Activated T-helper 2 cell treated with anti-CD3 and anti-CD28 coated beads, Interferon-gamma antibody, Interleukin-2, Interleukin-4, amounts not matched to agents 10 μg/mL and 5 μg/mL and 100 μg/mL, durations not matched to agents 14 hours and 24 hours and 36 hours (primary cell): ENCODE measurements at regions not wholly inside any gene's neighbourhood (a gene's known extent, or its start where the extent isn't known, plus 50 kb on each side); places are given as distances from the start of the nearest gene placed in this dataset.
"Not testable (repeated sequence)": the region's sequence is repeated elsewhere in the genome, so short reads cannot be mapped to it uniquely, and the experiment has no call there.

ENCODE experiments used
- DNase-seq: peaks from one replicate; pipeline ENCODE4 v3.0.0; 2021; ENCODE audit warnings: low spot score
- H3K27ac Mint-ChIP-seq: one replicate; pipeline ENCODE4 v1.8.0; 2021; ENCODE audit warnings: mixed read lengths
- H3K27me3 Mint-ChIP-seq: one replicate; pipeline ENCODE4 v1.8.0; 2021; ENCODE audit warnings: low read depth, mixed read lengths
- H3K36me3 Mint-ChIP-seq: one replicate; pipeline ENCODE4 v1.8.0; 2021; ENCODE audit warnings: low read depth, mixed read lengths
- H3K4me1 Mint-ChIP-seq: one replicate; pipeline ENCODE4 v1.8.0; 2021; ENCODE audit warnings: low read depth, mixed read lengths
- H3K4me3 Mint-ChIP-seq: one replicate; pipeline ENCODE4 v1.8.0; 2021; ENCODE audit warnings: low read depth, mild to moderate bottlenecking, moderate library complexity, mixed read lengths
- H3K9me3 Mint-ChIP-seq: one replicate; pipeline ENCODE4 v1.8.0; 2021; ENCODE audit warnings: mixed read lengths
- intact Hi-C: fragments of 100-400 bp; cut with micrococcal nuclease; formaldehyde crosslinking; loops from one replicate; pipeline ENCODE4 v1.15.1; 2023

DNA sequence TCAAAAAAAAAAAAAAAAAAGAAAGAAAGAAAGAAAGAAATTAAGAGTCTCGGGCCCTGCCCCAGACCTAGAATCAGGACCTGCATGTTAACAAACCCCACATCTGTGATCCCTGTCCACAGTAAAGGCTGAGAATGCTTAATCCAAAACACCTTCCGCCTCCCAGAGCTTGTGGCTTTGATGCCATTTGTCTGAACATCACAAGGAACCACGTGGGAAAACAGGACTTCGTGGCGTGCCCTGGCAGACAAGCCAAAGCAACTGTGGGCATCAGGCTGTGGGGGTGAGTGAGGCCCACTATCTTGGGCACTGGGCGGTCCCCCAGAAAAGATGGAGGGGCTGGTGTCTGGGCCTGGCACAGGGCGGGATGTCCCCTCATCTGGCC, 173.4 kb upstream of the CIBAR2 start:
- Mint-ChIP-seq H3K27ac (no peak overlapping the region), H3K9me3 (no peaks in the 10 kb centered on the region), H3K4me3 (no peak overlapping the region), H3K36me3 (no peaks in the 10 kb centered on the region), H3K27me3 (no peaks in the 10 kb centered on the region), H3K4me1 (no peaks in the 10 kb centered on the region)
- intact Hi-C loops: no loop called here
- no peak for DNase-seq

DNA sequence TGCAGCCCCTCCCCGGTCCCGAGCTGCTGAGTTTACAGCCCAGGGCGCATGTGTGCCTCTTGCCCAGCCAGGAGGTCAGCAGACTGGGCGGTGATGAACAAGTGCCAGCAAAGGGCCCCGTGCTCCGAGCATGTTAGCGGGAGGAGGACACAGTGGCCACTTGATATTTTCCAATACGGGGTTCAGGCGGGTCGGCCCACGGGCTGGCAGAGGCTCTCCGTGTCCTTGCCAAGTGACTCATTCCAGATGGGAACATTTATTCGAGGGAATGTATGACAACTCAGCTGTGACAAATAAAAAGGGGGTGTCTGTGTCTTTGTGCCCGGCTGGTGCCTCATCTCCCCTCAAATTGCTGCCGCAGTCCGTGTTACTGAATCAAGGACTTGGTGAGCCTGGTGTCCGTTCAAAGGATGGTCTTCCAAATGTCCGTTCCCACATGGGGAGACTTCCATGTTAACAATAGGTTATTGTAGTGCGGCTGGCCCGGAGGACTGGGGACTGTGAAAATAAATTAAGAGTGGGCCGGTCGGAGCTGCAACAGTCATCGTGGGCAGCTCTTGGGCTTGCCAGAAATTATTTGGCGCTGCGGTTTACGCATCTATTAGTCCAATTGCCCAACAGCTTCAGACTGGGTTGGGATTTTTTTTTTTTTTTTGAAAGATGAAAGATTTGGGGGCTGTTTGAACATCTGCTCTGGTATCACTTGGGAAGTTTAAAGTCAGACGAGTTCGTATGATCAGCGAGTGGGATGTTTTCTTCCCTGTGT, 174.0 kb upstream of the CIBAR2 start:
- DNase-seq: no peak
- no peak overlapping the region for H3K4me3 Mint-ChIP-seq
- no peaks in the 10 kb centered on the region for H3K36me3 Mint-ChIP-seq

GRCh38 chr16:85286951-85287814, 174.9 kb upstream of the CIBAR2 start:
- Mint-ChIP-seq H3K9me3 (no peaks in the 10 kb centered on the region), H3K27ac (no peak overlapping the region), H3K4me1 (no peaks in the 10 kb centered on the region), H3K36me3 (no peaks in the 10 kb centered on the region), H3K27me3 (no peaks in the 10 kb centered on the region), H3K4me3 (no peak overlapping the region)
- DNase-seq: no peak
- intact Hi-C loops: no loop called here

More for the DNA sequence above, 174.0 kb upstream of the CIBAR2 start:
- H3K27me3 Mint-ChIP-seq: no peaks in the 10 kb centered on the region
- no peak overlapping the region for H3K27ac Mint-ChIP-seq
- no peaks in the 10 kb centered on the region for H3K4me1 Mint-ChIP-seq
- intact Hi-C loops: no loop called here
- no peaks in the 10 kb centered on the region for H3K9me3 Mint-ChIP-seq

DNA sequence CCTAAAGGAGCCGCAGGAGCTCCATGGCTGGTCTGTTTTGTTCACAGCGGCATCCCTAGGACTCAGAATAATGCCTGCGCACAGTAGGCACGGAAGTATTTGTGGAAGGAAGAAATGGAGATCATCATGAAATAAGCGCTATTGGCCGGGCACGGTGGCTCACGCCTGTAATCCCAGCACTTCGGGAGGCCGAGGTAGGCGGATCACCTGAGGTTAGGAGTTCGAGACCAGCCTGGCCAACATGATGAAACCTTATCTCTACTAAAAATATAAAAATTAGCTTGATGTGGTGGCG, 175.5 kb upstream of the CIBAR2 start:
- H3K27me3 Mint-ChIP-seq, H3K36me3 Mint-ChIP-seq, DNase-seq, H3K4me1 Mint-ChIP-seq, H3K9me3 Mint-ChIP-seq, intact Hi-C loops, H3K27ac Mint-ChIP-seq, H3K4me3 Mint-ChIP-seq: not testable (repeated sequence)

DNA sequence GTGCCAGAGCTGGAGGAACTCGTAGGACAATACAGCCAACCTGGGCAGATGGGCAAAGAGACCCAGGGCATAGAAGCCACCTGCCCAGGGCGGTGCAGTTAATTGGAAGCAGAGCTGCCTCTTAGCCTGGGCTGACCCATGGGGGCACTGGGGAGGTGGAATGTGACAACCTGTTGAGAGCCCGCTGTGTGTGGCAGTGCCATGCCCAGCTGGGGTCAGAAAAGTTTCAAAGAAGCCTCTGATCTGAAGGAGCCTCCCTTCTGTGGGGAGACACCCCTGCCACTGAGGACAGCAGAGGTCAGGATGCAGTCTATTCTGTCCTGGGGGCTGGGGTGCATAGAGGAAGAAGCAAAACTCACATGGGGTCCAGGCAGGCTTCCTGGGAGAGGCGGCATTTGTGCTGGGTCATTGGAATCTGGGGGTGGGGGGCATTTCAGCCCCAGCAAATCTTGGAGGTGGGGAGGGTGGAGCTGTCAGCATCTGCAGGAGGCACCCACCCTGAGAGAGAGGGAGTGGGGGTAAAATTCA, 176.1 kb upstream of the CIBAR2 start:
- Mint-ChIP-seq H3K27ac (no peak overlapping the region), H3K27me3 (no peaks in the 10 kb centered on the region), H3K9me3 (no peaks in the 10 kb centered on the region), H3K4me3 (no peak overlapping the region), H3K36me3 (no peaks in the 10 kb centered on the region), H3K4me1 (no peaks in the 10 kb centered on the region)
- intact Hi-C loops: no loop called here
- no peak for DNase-seq

- Mint-ChIP-seq H3K27ac (no peak overlapping the region), H3K4me1 (no peaks in the 10 kb centered on the region), H3K9me3 (no peaks in the 10 kb centered on the region), H3K36me3 (no peaks in the 10 kb centered on the region), H3K4me3 (no peak overlapping the region), H3K27me3 (no peaks in the 10 kb centered on the region)
- intact Hi-C loops: no loop called here
- DNase-seq: no peak
Observed at GRCh38 chr16:85288869-85289660, 176.8 kb upstream of the CIBAR2 start.

GRCh38 chr16:85289760-85290625, 177.7 kb upstream of the CIBAR2 start:
- intact Hi-C loops: no loop called here
- H3K9me3 Mint-ChIP-seq: no peaks in the 10 kb centered on the region
- H3K36me3 Mint-ChIP-seq: no peaks in the 10 kb centered on the region
- DNase-seq: no peak
- no peak overlapping the region for H3K27ac Mint-ChIP-seq
- H3K4me3 Mint-ChIP-seq: no peak overlapping the region
- no peaks in the 10 kb centered on the region for H3K27me3 Mint-ChIP-seq
- no peaks in the 10 kb centered on the region for H3K4me1 Mint-ChIP-seq

DNA sequence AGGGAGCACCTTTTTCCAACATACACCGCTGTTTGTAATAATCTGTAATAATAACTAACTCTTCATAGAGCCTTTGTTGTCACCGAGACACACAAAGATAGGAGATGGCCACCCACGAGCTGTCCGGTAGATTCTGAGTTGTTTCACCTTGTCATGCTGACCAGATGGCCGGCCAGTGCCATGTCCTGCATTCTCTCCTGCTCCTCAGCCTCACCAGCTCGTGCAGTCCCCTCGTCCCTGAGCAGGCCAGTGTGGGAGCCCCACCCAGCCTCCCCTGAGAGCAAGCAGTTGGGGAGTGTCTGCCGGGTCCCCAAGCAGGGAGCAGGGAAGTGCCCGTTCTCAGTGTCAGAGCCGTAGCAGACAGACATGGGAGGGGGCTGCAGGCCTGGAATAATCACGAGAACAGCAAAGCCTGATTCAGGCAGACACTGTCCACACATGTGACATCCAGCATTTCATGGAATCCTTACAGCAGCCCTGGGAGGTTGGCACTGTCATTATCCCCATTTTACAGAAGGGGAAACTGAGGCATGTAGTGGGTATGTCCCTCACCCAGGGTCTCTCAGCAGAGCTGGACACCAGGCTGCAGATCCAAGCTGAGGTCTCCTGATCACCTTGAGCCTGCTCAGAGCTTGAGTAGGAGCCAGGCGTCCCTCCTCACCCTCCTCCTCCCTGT, 178.5 kb upstream of the CIBAR2 start:
- Mint-ChIP-seq H3K4me3 (no peak overlapping the region), H3K36me3 (no peaks in the 10 kb centered on the region), H3K27ac (no peak overlapping the region), H3K27me3 (no peaks in the 10 kb centered on the region), H3K9me3 (no peaks in the 10 kb centered on the region), H3K4me1 (no peaks in the 10 kb centered on the region)
- no peak for DNase-seq
- intact Hi-C loops: no loop called here

GRCh38 chr16:85291302-85292148, 179.3 kb upstream of the CIBAR2 start:
- no peak overlapping the region for H3K4me3 Mint-ChIP-seq
- intact Hi-C loops: no loop called here
- no peak for DNase-seq
- no peaks in the 10 kb centered on the region for H3K9me3 Mint-ChIP-seq
- H3K36me3 Mint-ChIP-seq: no peaks in the 10 kb centered on the region
- H3K27me3 Mint-ChIP-seq: peaks cover under 1% of the 10 kb centered on the region
- no peak overlapping the region for H3K27ac Mint-ChIP-seq
- no peaks in the 10 kb centered on the region for H3K4me1 Mint-ChIP-seq

GRCh38 chr16:85293458-85293857, 181.2 kb upstream of the CIBAR2 start:
- peaks cover 1% of the 10 kb centered on the region for H3K27me3 Mint-ChIP-seq

GRCh38 chr16:85293904-85294642, 181.8 kb upstream of the CIBAR2 start:
- no peaks in the 10 kb centered on the region for H3K36me3 Mint-ChIP-seq
- no peak overlapping the region for H3K4me3 Mint-ChIP-seq
- no peak for DNase-seq
- intact Hi-C loops: no loop called here
- no peak overlapping the region for H3K27ac Mint-ChIP-seq
- H3K27me3 Mint-ChIP-seq: peaks cover 1% of the 10 kb centered on the region
- H3K9me3 Mint-ChIP-seq: no peaks in the 10 kb centered on the region
- peaks cover 2% of the 10 kb centered on the region for H3K4me1 Mint-ChIP-seq

More at GRCh38 chr16:85293458-85293857, 181.2 kb upstream of the CIBAR2 start:
- Mint-ChIP-seq H3K4me1 (peaks cover 2% of the 10 kb centered on the region), H3K9me3 (no peaks in the 10 kb centered on the region), H3K27ac (no peak overlapping the region), H3K4me3 (no peak overlapping the region), H3K36me3 (no peaks in the 10 kb centered on the region)
- DNase-seq: no peak
- intact Hi-C loops: no loop called here
